Stimulated activated CD8-positive, alpha-beta memory T cell treated with anti-CD3 and anti-CD28 coated beads, Interleukin-12 subunit alpha, Interleukin-12 subunit beta, amount 100 ng/mL, for 4 hours (primary cell): ENCODE measurements at regions not wholly inside any gene's neighbourhood (a gene's known extent, or its start where the extent isn't known, plus 50 kb on each side); places are given as distances from the start of the nearest gene placed in this dataset.

ENCODE experiments used
- DNase-seq: peaks from one replicate; pipeline ENCODE4 v3.0.0-alpha.2; 2020; ENCODE audit warnings: low read depth

GRCh38 chr4:13933191-13933590 lies 305.7 kb upstream of the BOD1L1 start:
- no peak for DNase-seq

- no peak for DNase-seq
Measured at GRCh38 chr4:13938299-13938698, 310.8 kb upstream of the BOD1L1 start.

- DNase-seq, result no peak
Measured at GRCh38 chr4:13940921-13941320, 313.4 kb upstream of the BOD1L1 start.

- DNase-seq, result no peak
Measured at GRCh38 chr4:13942977-13943376, 315.5 kb upstream of the BOD1L1 start.

- DNase-seq, result no peak
Measured at GRCh38 chr4:13944095-13944511, 316.6 kb upstream of the BOD1L1 start.

GRCh38 chr4:13947921-13948320 lies 320.4 kb upstream of the BOD1L1 start:
- no peak for DNase-seq

- no peak for DNase-seq
Measured at GRCh38 chr4:13950491-13950890, 323.0 kb upstream of the BOD1L1 start.

- no peak for DNase-seq
Measured at GRCh38 chr4:13953083-13953482, 325.6 kb upstream of the BOD1L1 start.

GRCh38 chr4:13955551-13955950 lies 328.0 kb upstream of the BOD1L1 start:
- DNase-seq, result no peak

GRCh38 chr4:13956947-13957346 lies 329.4 kb upstream of the BOD1L1 start:
- no peak for DNase-seq

GRCh38 chr4:13957871-13958270 lies 330.3 kb upstream of the BOD1L1 start:
- no peak for DNase-seq

GRCh38 chr4:13963601-13964000 lies 336.1 kb upstream of the BOD1L1 start:
- no peak for DNase-seq

- no peak for DNase-seq
Measured at GRCh38 chr4:13966231-13967195, 339.0 kb upstream of the BOD1L1 start.

GRCh38 chr4:13968723-13969122 lies 341.2 kb upstream of the BOD1L1 start:
- DNase-seq, result no peak

- DNase-seq, result no peak
Measured at GRCh38 chr4:13970349-13970748, 342.8 kb upstream of the BOD1L1 start.

GRCh38 chr4:13977746-13978145 lies 350.2 kb upstream of the BOD1L1 start:
- no peak for DNase-seq

GRCh38 chr4:13980317-13981310 lies 353.1 kb upstream of the BOD1L1 start:
- DNase-seq, result no peak

- DNase-seq, result no peak
Measured at GRCh38 chr4:13981499-13981898, 354.0 kb upstream of the BOD1L1 start.

- DNase-seq, result no peak
Measured at GRCh38 chr4:13982010-13982409, 354.5 kb upstream of the BOD1L1 start.

- no peak for DNase-seq
Measured at GRCh38 chr4:13983189-13983790, 355.8 kb upstream of the BOD1L1 start.

- no peak for DNase-seq
Measured at GRCh38 chr4:13984991-13985800, 357.7 kb upstream of the BOD1L1 start.
